GM12892 (cell line): ENCODE measurements at regions not wholly inside any gene's neighbourhood (a gene's known extent, or its start where the extent isn't known, plus 50 kb on each side); places are given as distances from the start of the nearest gene placed in this dataset.

Experiments used
- POLR2A ChIP-seq: IDR thresholded peaks from 2 replicates; pipeline ENCODE4 v1.6.1; 2011; ENCODE audit warnings: low read depth, low read length, control low read depth
- POLR2AphosphoS5 ChIP-seq: IDR thresholded peaks from 2 replicates; pipeline ENCODE4 v1.6.1; 2011; ENCODE audit warnings: low read depth, low read length, control low read depth

DNA sequence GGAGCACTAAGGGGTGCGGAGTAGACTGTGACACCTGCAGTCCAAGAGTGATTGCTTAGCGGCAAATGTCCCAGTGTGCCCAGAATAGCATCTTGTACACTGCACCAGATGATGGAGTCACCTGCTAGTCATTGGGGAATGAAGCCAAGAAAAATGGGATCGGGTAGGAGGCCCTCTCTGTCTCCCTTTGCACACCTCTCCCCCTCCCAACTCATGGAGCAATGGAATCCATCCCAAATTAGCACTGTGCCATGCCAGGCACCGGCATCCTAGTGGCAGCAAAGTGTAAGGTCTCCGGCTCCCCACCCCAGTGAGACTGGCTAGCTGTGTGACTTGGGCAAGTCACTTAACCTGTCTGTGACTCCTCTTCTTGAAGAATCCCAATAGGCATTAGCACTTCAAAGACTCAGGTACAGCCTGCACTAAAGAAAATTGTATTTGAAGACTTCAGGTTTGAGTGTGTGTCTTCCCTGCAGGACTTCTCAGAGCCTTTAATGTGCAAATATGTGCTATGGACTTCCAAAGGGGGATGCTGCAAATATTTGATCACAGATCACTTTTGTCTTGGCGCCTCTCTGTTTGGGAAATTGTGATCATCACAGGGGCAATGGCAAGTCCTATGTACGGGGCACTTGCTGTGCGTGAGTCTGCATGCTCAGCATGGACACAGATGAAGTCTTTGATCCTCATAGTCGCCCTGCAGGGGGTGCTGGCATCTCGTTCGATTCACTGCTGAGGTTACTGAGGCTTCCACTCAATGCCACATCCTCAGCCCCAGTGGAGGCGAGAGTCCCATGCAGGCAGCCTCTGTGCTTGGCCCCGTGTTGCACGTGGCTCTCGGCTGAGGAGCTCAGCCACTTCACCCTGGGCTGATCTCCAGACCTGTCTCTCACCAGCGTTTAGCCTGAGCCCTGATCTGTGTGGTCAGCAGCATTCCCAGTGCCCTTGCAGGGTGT lies 272.9 kb upstream of the C1orf174 start:
- TF ChIP-seq POLR2A: no peak
- no peak for TF ChIP-seq POLR2AphosphoS5
